ENCODE measurements at regions not wholly inside any gene's neighbourhood (a gene's known extent, or its start where the extent isn't known, plus 50 kb on each side); places are given as distances from the start of the nearest gene placed in this dataset.
"Not testable (repeated sequence)": the region's sequence is repeated elsewhere in the genome, so short reads cannot be mapped to it uniquely, and the experiment has no call there.

- DNase-seq: no peak
These were observed 72.5 kb upstream of the KIAA0040 start for GRCh38 chr1:175265091-175265490.

GRCh38 chr1:175262621-175263020, 70.0 kb upstream of the KIAA0040 start:
- DNase-seq: no peak

- DNase-seq: not testable (repeated sequence)
These were observed 63.7 kb upstream of the KIAA0040 start for GRCh38 chr1:175256246-175256645.

GRCh38 chr1:175254190-175254589, 61.6 kb upstream of the KIAA0040 start:
- DNase-seq: no peak

- DNase-seq: no peak
These were observed 60.0 kb upstream of the KIAA0040 start for GRCh38 chr1:175252561-175252960.

GRCh38 chr1:175250027-175250426, 57.5 kb upstream of the KIAA0040 start:
- DNase-seq: peak; percentile 54

- not testable (repeated sequence) for DNase-seq
These were observed 55.5 kb upstream of the KIAA0040 start for GRCh38 chr1:175248036-175248435.

GRCh38 chr1:175247056-175247455, 54.5 kb upstream of the KIAA0040 start:
- not testable (repeated sequence) for DNase-seq

- DNase-seq: no peak
These were observed 52.7 kb upstream of the KIAA0040 start for GRCh38 chr1:175245324-175245723.

- DNase-seq: no peak
These were observed 51.6 kb upstream of the KIAA0040 start for GRCh38 chr1:175244206-175244605.

All from NCI-H82 (cell line).